ENCODE measurements at regions not wholly inside any gene's neighbourhood (a gene's known extent, or its start where the extent isn't known, plus 50 kb on each side); places are given as distances from the start of the nearest gene placed in this dataset.

- no peak for TF ChIP-seq CTCF (IDR thresholded peaks at IDR 0.05; ENCODE audit: insufficient read depth, low read length, poor library complexity, severe bottlenecking)
Measured at GRCh38 chr1:239023732-239024360, 362.5 kb upstream of the CHRM3 start.

GRCh38 chr1:239016337-239016736 lies 370.0 kb upstream of the CHRM3 start:
- TF ChIP-seq CTCF (IDR thresholded peaks at IDR 0.05; ENCODE audit: insufficient read depth, low read length, poor library complexity, severe bottlenecking), result no peak
- DNase-seq (ENCODE audit: low read depth), result no peak
- H3K27me3 ChIP-seq (ENCODE audit: control insufficient read depth, insufficient read depth, low read length), result no peaks in the 10 kb centered on the region
- H3K4me3 ChIP-seq (ENCODE audit: low read depth, low read length), result no peak overlapping the region
- no peaks in the 10 kb centered on the region for H3K36me3 ChIP-seq (ENCODE audit: control insufficient read depth, insufficient read depth, low read length)

More at GRCh38 chr1:239023732-239024360, 362.5 kb upstream of the CHRM3 start:
- Histone ChIP-seq H3K36me3 (ENCODE audit: control insufficient read depth, insufficient read depth, low read length) (no peaks in the 10 kb centered on the region), H3K27me3 (ENCODE audit: control insufficient read depth, insufficient read depth, low read length) (no peaks in the 10 kb centered on the region), H3K4me3 (ENCODE audit: low read depth, low read length) (no peak overlapping the region)
- DNase-seq (ENCODE audit: low read depth), result no peak

DNA sequence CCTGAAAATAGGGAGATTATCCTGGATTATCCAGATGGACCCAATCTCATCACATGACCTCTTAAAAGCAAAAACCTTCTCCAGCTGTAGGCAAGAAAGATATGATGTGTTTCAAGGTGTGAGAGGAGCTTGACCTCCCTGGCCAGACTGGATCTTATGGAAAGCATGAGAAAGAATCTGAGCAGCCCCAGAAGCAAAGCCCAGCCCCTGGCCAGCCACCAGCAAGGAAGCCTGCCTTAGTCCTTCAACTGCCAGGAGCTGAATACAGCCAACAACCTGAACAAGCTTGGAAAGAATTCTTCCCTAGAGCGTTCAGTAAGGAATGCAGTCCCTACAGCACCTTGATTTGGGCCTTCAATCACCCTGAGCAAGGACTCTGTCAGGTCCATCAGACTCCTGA lies 375.0 kb upstream of the CHRM3 start:
- no peak overlapping the region for H3K4me3 ChIP-seq (ENCODE audit: low read depth, low read length)
- no peak for DNase-seq (ENCODE audit: low read depth)
- H3K36me3 ChIP-seq (ENCODE audit: control insufficient read depth, insufficient read depth, low read length), result no peaks in the 10 kb centered on the region
- no peak for TF ChIP-seq CTCF (IDR thresholded peaks at IDR 0.05; ENCODE audit: insufficient read depth, low read length, poor library complexity, severe bottlenecking)
- H3K27me3 ChIP-seq (ENCODE audit: control insufficient read depth, insufficient read depth, low read length), result no peaks in the 10 kb centered on the region

DNA sequence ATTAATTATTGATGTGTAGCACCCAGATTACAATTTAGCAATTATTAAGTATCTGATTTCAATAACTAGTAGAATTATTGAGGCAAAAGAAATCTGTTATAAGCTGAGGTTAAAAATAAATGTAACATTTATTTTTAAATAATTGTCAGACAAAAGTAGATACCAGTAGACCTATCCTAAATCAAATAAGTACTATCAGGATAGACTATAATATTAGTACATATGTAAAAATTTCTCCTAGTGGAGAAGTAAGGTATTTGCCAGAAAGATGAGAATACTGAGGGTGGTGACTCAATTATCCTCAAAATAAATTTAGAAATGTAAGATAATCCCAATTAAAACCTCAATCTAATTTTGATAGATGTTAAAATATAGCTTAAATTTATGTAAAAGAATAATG lies 377.8 kb upstream of the CHRM3 start:
- no peaks in the 10 kb centered on the region for H3K36me3 ChIP-seq (ENCODE audit: control insufficient read depth, insufficient read depth, low read length)
- no peak for DNase-seq (ENCODE audit: low read depth)
- no peak overlapping the region for H3K4me3 ChIP-seq (ENCODE audit: low read depth, low read length)
- TF ChIP-seq CTCF (IDR thresholded peaks at IDR 0.05; ENCODE audit: insufficient read depth, low read length, poor library complexity, severe bottlenecking), result no peak
- no peaks in the 10 kb centered on the region for H3K27me3 ChIP-seq (ENCODE audit: control insufficient read depth, insufficient read depth, low read length)

- H3K36me3 ChIP-seq (ENCODE audit: control insufficient read depth, insufficient read depth, low read length), result no peaks in the 10 kb centered on the region
- DNase-seq (ENCODE audit: low read depth), result no peak
- no peaks in the 10 kb centered on the region for H3K27me3 ChIP-seq (ENCODE audit: control insufficient read depth, insufficient read depth, low read length)
- TF ChIP-seq CTCF (IDR thresholded peaks at IDR 0.05; ENCODE audit: insufficient read depth, low read length, poor library complexity, severe bottlenecking), result no peak
- no peak overlapping the region for H3K4me3 ChIP-seq (ENCODE audit: low read depth, low read length)
Measured at GRCh38 chr1:239006276-239006675, 380.1 kb upstream of the CHRM3 start.

GRCh38 chr1:238999944-239000343 lies 386.4 kb upstream of the CHRM3 start:
- no peak for DNase-seq (ENCODE audit: low read depth)
- no peaks in the 10 kb centered on the region for H3K36me3 ChIP-seq (ENCODE audit: control insufficient read depth, insufficient read depth, low read length)
- H3K27me3 ChIP-seq (ENCODE audit: control insufficient read depth, insufficient read depth, low read length), result no peaks in the 10 kb centered on the region
- no peak for TF ChIP-seq CTCF (IDR thresholded peaks at IDR 0.05; ENCODE audit: insufficient read depth, low read length, poor library complexity, severe bottlenecking)
- no peak overlapping the region for H3K4me3 ChIP-seq (ENCODE audit: low read depth, low read length)

Measured in kidney epithelial cell (primary cell).